ENCODE measurements at regions not wholly inside any gene's neighbourhood (a gene's known extent, or its start where the extent isn't known, plus 50 kb on each side); places are given as distances from the start of the nearest gene placed in this dataset.

DNA sequence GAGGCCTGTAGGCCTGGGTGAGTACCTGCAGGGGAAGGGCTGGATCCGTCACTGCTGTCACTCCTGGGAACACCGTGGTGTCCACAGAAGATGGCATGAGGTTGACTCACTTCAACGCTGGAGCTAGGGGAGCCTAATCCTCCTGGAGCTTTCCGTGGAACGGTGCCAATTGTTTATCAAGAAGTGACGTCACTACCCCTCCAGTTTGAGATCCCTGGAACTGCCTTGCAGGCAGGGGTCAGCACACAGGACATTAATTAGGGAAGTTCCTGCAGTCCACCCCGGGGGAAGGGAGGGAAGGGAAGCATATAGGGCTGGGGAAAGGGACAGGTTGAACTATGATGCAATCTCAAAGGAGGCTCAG lies 408.6 kb downstream of the GALR1 start:
- no peak for DNase-seq
- H3K27ac ChIP-seq, result no peak overlapping the region
- no peak overlapping the region for H3K4me3 ChIP-seq
- H3K4me1 ChIP-seq, result no peaks in the 10 kb centered on the region
- no peak for TF ChIP-seq POLR2AphosphoS5 (IDR thresholded peaks at IDR 0.05)
- TF ChIP-seq, protein P1, sequence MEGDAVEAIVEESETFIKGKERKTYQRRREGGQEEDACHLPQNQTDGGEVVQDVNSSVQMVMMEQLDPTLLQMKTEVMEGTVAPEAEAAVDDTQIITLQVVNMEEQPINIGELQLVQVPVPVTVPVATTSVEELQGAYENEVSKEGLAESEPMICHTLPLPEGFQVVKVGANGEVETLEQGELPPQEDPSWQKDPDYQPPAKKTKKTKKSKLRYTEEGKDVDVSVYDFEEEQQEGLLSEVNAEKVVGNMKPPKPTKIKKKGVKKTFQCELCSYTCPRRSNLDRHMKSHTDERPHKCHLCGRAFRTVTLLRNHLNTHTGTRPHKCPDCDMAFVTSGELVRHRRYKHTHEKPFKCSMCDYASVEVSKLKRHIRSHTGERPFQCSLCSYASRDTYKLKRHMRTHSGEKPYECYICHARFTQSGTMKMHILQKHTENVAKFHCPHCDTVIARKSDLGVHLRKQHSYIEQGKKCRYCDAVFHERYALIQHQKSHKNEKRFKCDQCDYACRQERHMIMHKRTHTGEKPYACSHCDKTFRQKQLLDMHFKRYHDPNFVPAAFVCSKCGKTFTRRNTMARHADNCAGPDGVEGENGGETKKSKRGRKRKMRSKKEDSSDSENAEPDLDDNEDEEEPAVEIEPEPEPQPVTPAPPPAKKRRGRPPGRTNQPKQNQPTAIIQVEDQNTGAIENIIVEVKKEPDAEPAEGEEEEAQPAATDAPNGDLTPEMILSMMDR (IDR thresholded peaks at IDR 0.05), result no peak
- TF ChIP-seq EP300 (IDR thresholded peaks at IDR 0.05), result no peak
- no peak for TF ChIP-seq POLR2A (IDR thresholded peaks at IDR 0.05)
- H3K36me3 ChIP-seq, result no peaks in the 10 kb centered on the region
- 46 to 55% (median 52%) methylated on average over 7 of the region's 7 CpGs for WGBS, 5 donors
- peaks cover 0 to 8% (median 0%) of the 10 kb centered on the region in 3 donors for H3K27me3 ChIP-seq
- intact Hi-C loops (cut with DNase I; ENCODE audit: low total_unique reads), result no loop called here
- no peaks in the 10 kb centered on the region for H3K9me3 ChIP-seq

DNA sequence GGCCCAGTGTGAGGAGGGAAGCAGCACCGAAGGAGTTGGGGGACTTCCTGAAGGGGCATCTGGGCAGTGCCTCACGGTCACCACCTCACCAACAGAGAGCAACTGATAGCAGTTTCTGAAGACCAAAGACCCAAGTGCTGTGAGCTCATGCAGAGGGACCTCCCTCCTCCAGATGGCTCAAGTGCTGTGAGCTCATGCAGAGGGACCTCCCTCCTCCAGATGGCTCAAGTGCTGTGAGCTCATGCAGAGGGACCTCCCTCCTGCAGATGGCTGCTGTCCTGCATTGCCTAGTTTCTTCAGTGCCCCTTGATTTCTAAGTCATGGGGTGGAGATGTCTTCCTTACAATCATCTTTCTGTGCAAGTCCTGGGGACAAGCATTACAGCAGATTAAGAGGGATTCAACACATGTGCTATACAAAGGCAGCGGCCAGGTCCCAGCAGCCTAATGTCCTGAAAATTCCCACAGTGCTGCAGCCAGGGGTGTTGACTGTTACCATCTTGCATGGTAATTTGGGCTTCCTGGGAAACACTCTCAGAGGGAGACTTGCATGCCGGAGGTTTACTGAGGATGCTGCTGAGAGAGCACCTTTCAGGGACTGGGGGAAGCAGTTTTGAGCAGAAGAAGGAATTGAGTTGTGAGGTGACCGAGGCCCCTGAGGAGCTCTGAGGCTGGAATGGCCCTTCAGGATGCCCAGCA lies 409.3 kb downstream of the GALR1 start:
- H3K4me1 ChIP-seq, result no peaks in the 10 kb centered on the region
- H3K27ac ChIP-seq, result no peak overlapping the region
- intact Hi-C loops (cut with DNase I; ENCODE audit: low total_unique reads), result no loop called here
- TF ChIP-seq POLR2A (IDR thresholded peaks at IDR 0.05), result no peak
- TF ChIP-seq EP300 (IDR thresholded peaks at IDR 0.05), result no peak
- WGBS, 5 donors, result 58 to 84% (median 71%) methylated on average over 4 to 5 of the region's 5 CpGs
- H3K9me3 ChIP-seq, result no peaks in the 10 kb centered on the region
- no peak overlapping the region for H3K4me3 ChIP-seq
- no peaks in the 10 kb centered on the region for H3K36me3 ChIP-seq
- peaks cover 0 to 4% (median 0%) of the 10 kb centered on the region in 3 donors for H3K27me3 ChIP-seq
- no peak for DNase-seq

GRCh38 chr18:77666613-77667012 lies 417.0 kb downstream of the GALR1 start:
- H3K4me1 ChIP-seq, result peaks cover 0 to 4% (median 0%) of the 10 kb centered on the region in 4 donors
- no peak overlapping the region for H3K4me3 ChIP-seq
- no peaks in the 10 kb centered on the region for H3K9me3 ChIP-seq
- peaks cover 0 to 22% (median 0%) of the 10 kb centered on the region in 3 donors for H3K27me3 ChIP-seq
- WGBS, 5 donors, result 48 to 75% (median 70%) methylated on average over 3 of the region's 3 CpGs
- H3K36me3 ChIP-seq, result no peaks in the 10 kb centered on the region
- DNase-seq, result no peak
- TF ChIP-seq POLR2A (IDR thresholded peaks at IDR 0.05) (no peak), POLR2AphosphoS5 (IDR thresholded peaks at IDR 0.05) (no peak), EP300 (IDR thresholded peaks at IDR 0.05) (no peak)
- TF ChIP-seq, protein P1 (IDR thresholded peaks at IDR 0.05), result no peak
- intact Hi-C loops (cut with DNase I; ENCODE audit: low total_unique reads), result no loop called here
- H3K27ac ChIP-seq, result no peak overlapping the region

DNA sequence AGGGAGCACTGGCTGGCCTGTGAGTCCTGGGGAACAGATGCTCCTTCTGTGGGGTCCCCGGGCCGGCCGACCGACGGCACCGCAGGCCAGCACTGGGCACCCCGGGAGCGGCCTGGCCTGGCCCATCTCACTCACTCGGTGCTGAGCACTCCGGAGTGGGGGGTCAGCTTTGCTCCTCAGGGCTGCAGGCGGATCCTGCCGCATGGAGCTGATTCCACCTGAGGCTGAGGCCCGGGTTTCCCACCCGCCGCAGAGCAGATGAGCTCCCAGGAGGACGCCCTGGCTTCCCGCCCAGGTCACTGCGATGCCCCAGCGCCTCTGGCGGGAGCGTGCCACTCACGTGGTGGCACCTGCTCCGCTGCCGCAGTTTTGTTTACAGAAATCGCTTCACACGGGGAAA lies 418.6 kb downstream of the GALR1 start:
- peaks cover 0 to 4% (median 0%) of the 10 kb centered on the region in 4 donors for H3K4me1 ChIP-seq
- no peak overlapping the region for H3K27ac ChIP-seq
- no peaks in the 10 kb centered on the region for H3K36me3 ChIP-seq
- H3K9me3 ChIP-seq, result no peaks in the 10 kb centered on the region
- DNase-seq, result no peak
- TF ChIP-seq POLR2AphosphoS5 (IDR thresholded peaks at IDR 0.05), result no peak
- WGBS, 5 donors, result 86 to 93% (median 91%) methylated on average over 22 to 26 of the region's 26 CpGs
- intact Hi-C loops (cut with DNase I; ENCODE audit: low total_unique reads), result no loop called here
- peaks cover 0 to 34% (median 0%) of the 10 kb centered on the region in 3 donors for H3K27me3 ChIP-seq
- no peak overlapping the region for H3K4me3 ChIP-seq

DNA sequence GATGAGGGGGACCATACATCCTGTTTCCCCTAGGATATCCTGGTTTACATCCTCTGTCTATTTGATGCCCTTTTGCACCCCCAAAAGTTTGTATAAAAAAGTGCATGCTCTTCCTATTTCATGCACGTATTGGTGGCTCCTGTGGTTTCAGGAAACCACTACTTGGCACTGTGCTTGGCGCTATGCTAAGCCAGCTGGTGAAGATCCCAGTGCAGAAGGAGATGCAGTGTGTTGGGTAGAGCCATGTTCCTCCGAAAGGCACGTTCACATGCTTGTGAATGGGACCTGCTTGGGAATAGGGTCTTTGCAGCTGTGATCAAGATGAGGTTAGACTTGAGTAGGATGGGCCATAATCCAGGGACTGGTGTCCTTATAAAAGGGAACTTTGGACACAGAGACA lies 419.7 kb downstream of the GALR1 start:
- intact Hi-C loops (cut with DNase I; ENCODE audit: low total_unique reads), result no loop called here
- H3K4me1 ChIP-seq, result peaks cover 0 to 4% (median 0%) of the 10 kb centered on the region in 4 donors
- no peak overlapping the region for H3K4me3 ChIP-seq
- no peaks in the 10 kb centered on the region for H3K36me3 ChIP-seq
- WGBS, 5 donors, result 65 to 74% (median 69%) methylated on average over 4 of the region's 4 CpGs
- DNase-seq, result no peak
- H3K27me3 ChIP-seq, result peaks cover 0 to 40% (median 0%) of the 10 kb centered on the region in 3 donors
- no peak overlapping the region for H3K27ac ChIP-seq
- TF ChIP-seq POLR2AphosphoS5 (IDR thresholded peaks at IDR 0.05) (no peak), POLR2A (IDR thresholded peaks at IDR 0.05) (no peak), EP300 (IDR thresholded peaks at IDR 0.05) (no peak)
- TF ChIP-seq, protein P1 (IDR thresholded peaks at IDR 0.05), result no peak
- no peaks in the 10 kb centered on the region for H3K9me3 ChIP-seq
